GM12878 (cell line): ENCODE measurements at regions not wholly inside any gene's neighbourhood (a gene's known extent, or its start where the extent isn't known, plus 50 kb on each side); places are given as distances from the start of the nearest gene placed in this dataset.

Experiments used
- ATAC-seq: fragments of 200-7000 bp; cut with Tn5 transposase; 3 replicates; pipeline ENCODE4 v1.9.1; 2020; ENCODE audit warnings: mild to moderate bottlenecking, moderate library complexity
- BruUV-seq: library from RNA; stranded (reverse); fragments of 400-500 nt; replicated peaks from 2 replicates; lab custom pipeline; 2021; lab: Mats Ljungman, UMichigan
- CTCF ChIA-PET: fragments of 300-600 bp; sonication (Branson Sonifier 250); formaldehyde crosslinking; extraction: SDS; loops from one replicate; lab custom pipeline; 2021; ENCODE audit warnings: inconsistent platforms; lab: Yijun Ruan, JAX
- POLR2A ChIA-PET: fragments of 350-600 bp; formaldehyde crosslinking; extraction: SDS; loops from one replicate; lab custom pipeline; 2021; ENCODE audit warnings: inconsistent platforms; lab: Charles Lee
- RAD21 ChIA-PET: fragments of 300-600 bp; sonication (Branson Sonifier 250); formaldehyde crosslinking; loops from one replicate; lab custom pipeline; 2023; ENCODE audit warnings: antibody characterized with exemption; ENCODE audit not compliant: unreplicated experiment; lab: Charles Lee
- SMC1A ChIA-PET: fragments of 300-600 bp; sonication (Branson Sonifier 250); formaldehyde crosslinking; loops from one replicate; lab custom pipeline; 2023; ENCODE audit not compliant: unreplicated experiment, uncharacterized antibody; lab: Charles Lee
- DNase-seq: peaks from one replicate; pipeline ENCODE4 v3.0.0-alpha.2; 2011; ENCODE audit warnings: low read depth, low spot score
- FAIRE-seq: peaks from 3 replicates; lab custom pipeline; 2011; peaks lifted over from hg19 to GRCh38; lab: Jason Lieb, UNC
- H2AFZ ChIP-seq: 2 replicates; pipeline ENCODE4 v1.6.0; 2011; ENCODE audit warnings: low read depth, low read length, control low read depth; ENCODE audit not compliant: control insufficient read depth
- H3K27ac ChIP-seq: 2 replicates; pipeline ENCODE4 v1.5.1; 2011; ENCODE audit warnings: control low read depth; ENCODE audit not compliant: control insufficient read depth, insufficient read depth
- H3K27me3 ChIP-seq, 2 experiments: replicated peaks in 1 of 2; 2 replicates each; pipeline versions ENCODE4 v1.6.0 to v1.6.1; 2011; ENCODE audit warnings: low read length in 1 of 2; ENCODE audit not compliant: control insufficient read depth in 2 of 2, insufficient read depth in 2 of 2
- H3K36me3 ChIP-seq, 2 experiments: 2 replicates each; pipeline ENCODE4 v1.5.1; 2011; ENCODE audit warnings: low read length in 1 of 2; ENCODE audit not compliant: control insufficient read depth in 2 of 2, insufficient read depth in 2 of 2
- H3K4me1 ChIP-seq: 2 replicates; pipeline ENCODE4 v1.6.1; 2011; ENCODE audit warnings: mild to moderate bottlenecking, low read length, moderate library complexity, mixed read lengths; ENCODE audit not compliant: control insufficient read depth, insufficient read depth
- H3K4me2 ChIP-seq: 2 replicates; pipeline ENCODE4 v1.6.0; 2011; ENCODE audit warnings: control low read depth; ENCODE audit not compliant: control insufficient read depth, insufficient read depth
- H3K4me3 ChIP-seq: fragments of 200-600 bp; sonication (generic); 2 replicates; pipeline ENCODE4 v1.5.1; 2016
- H3K79me2 ChIP-seq: 2 replicates; pipeline ENCODE4 v1.6.0; 2011; ENCODE audit warnings: low read length; ENCODE audit not compliant: control insufficient read depth, insufficient read depth
- H3K9ac ChIP-seq: 2 replicates; pipeline ENCODE4 v1.8.0; 2011; ENCODE audit warnings: low read length, control low read depth, mixed read lengths; ENCODE audit not compliant: control insufficient read depth, insufficient read depth
- H3K9me3 ChIP-seq: replicated peaks from 3 replicates; pipeline ENCODE4 v1.5.1; 2011; ENCODE audit warnings: mild to moderate bottlenecking, low read length; ENCODE audit not compliant: control insufficient read depth, insufficient read depth
- H4K20me1 ChIP-seq: 2 replicates; pipeline ENCODE4 v1.6.0; 2011; ENCODE audit not compliant: control insufficient read depth, insufficient read depth
- BACH1 ChIP-seq: fragments of 450-650 bp; IDR thresholded peaks from 2 replicates; pipeline ENCODE4 v1.6.1; 2017; ENCODE audit warnings: mild to moderate bottlenecking, borderline replicate concordance
- CBX5 ChIP-seq: sonication (generic); IDR thresholded peaks from 2 replicates; pipeline ENCODE4 v1.6.1; 2016; ENCODE audit warnings: low read depth, moderate library complexity, mild to moderate bottlenecking, inconsistent platforms
- CHD4 ChIP-seq: fragments of 200-600 bp; sonication (generic); IDR thresholded peaks from 2 replicates; pipeline ENCODE4 v1.6.1; 2016; ENCODE audit warnings: mild to moderate bottlenecking
- CREB1 ChIP-seq: IDR thresholded peaks from 2 replicates; pipeline ENCODE4 v1.6.1; 2012; ENCODE audit warnings: low read depth, mild to moderate bottlenecking, inconsistent platforms
- E2F4 ChIP-seq: IDR thresholded peaks from 2 replicates; pipeline ENCODE4 v1.6.1; 2012; ENCODE audit warnings: low read depth, low read length, improper control_type of control experiment
- IKZF2 ChIP-seq, 2 experiments: fragments of 450-650 bp; IDR thresholded peaks; 2 replicates each; pipeline ENCODE4 v1.6.1; 2017; ENCODE audit warnings: mild to moderate bottlenecking in 2 of 2, moderate library complexity in 2 of 2
- IRF3 ChIP-seq: fragments of 450-650 bp; IDR thresholded peaks from 2 replicates; pipeline ENCODE4 v1.6.1; 2014; ENCODE audit warnings: mild to moderate bottlenecking
- LARP7 ChIP-seq: fragments of 450-650 bp; IDR thresholded peaks from 2 replicates; pipeline ENCODE4 v1.6.1; 2017; ENCODE audit warnings: mild to moderate bottlenecking
- MAX ChIP-seq: IDR thresholded peaks from 2 replicates; pipeline ENCODE4 v1.6.1; 2012; ENCODE audit warnings: low read depth, low read length, improper control_type of control experiment
- MTA2 ChIP-seq: fragments of 450-650 bp; IDR thresholded peaks from 2 replicates; pipeline ENCODE4 v1.6.1; 2016; ENCODE audit warnings: low read depth, mild to moderate bottlenecking, moderate library complexity
- MXI1 ChIP-seq: fragments of 150-350 bp; IDR thresholded peaks from 2 replicates; pipeline ENCODE4 v1.6.1; 2011; ENCODE audit warnings: low read depth, mild to moderate bottlenecking, inconsistent platforms, low read length, improper control_type of control experiment
- MYC ChIP-seq: IDR thresholded peaks from 2 replicates; pipeline ENCODE4 v1.6.1; 2011; ENCODE audit warnings: mild to moderate bottlenecking, low read length, moderate library complexity, inconsistent platforms; ENCODE audit not compliant: insufficient read depth, insufficient replicate concordance, insufficient read length, severe bottlenecking
- NFXL1 ChIP-seq: fragments of 450-650 bp; IDR thresholded peaks from 2 replicates; pipeline ENCODE4 v1.6.1; 2017; ENCODE audit warnings: antibody characterized with exemption, mild to moderate bottlenecking, borderline replicate concordance
- NR2F1 ChIP-seq: fragments of 450-650 bp; conservative IDR thresholded peaks from 2 replicates; pipeline ENCODE4 v1.6.1; 2017; ENCODE audit warnings: mild to moderate bottlenecking
- PAX5 ChIP-seq: IDR thresholded peaks from 2 replicates; pipeline ENCODE4 v1.6.1; 2011; ENCODE audit warnings: low read depth, low read length, borderline replicate concordance
- POLR2A ChIP-seq: IDR thresholded peaks from 2 replicates; pipeline ENCODE4 v1.6.1; 2011; ENCODE audit warnings: low read depth, mild to moderate bottlenecking, low read length
- RAD51 ChIP-seq: fragments of 450-650 bp; IDR thresholded peaks from 2 replicates; pipeline ENCODE4 v1.6.1; 2016; ENCODE audit warnings: moderate library complexity, mild to moderate bottlenecking, inconsistent platforms
- SIX5 ChIP-seq: IDR thresholded peaks from 2 replicates; pipeline ENCODE4 v1.6.1; 2011; ENCODE audit warnings: mild to moderate bottlenecking, low read depth, low read length, moderate library complexity; ENCODE audit not compliant: severe bottlenecking
- SP1 ChIP-seq: IDR thresholded peaks from one replicate; pipeline ENCODE4 v1.6.1; 2011; ENCODE audit warnings: low read depth, low read length
- ZNF24 ChIP-seq: fragments of 450-650 bp; IDR thresholded peaks from 2 replicates; pipeline ENCODE4 v1.6.1; 2017; ENCODE audit warnings: antibody characterized with exemption, mild to moderate bottlenecking
- ZNF274 ChIP-seq: IDR thresholded peaks from one replicate; pipeline ENCODE4 v1.8.0; 2011; ENCODE audit not compliant: insufficient read length, insufficient read depth
- ZNF384 ChIP-seq: IDR thresholded peaks from 2 replicates; pipeline ENCODE4 v1.6.1; 2012; ENCODE audit warnings: low read depth, mild to moderate bottlenecking, low read length, improper control_type of control experiment, borderline replicate concordance
- WGBS: methylation state at CpG from one replicate; pipeline ENCODE4 v1.1.6; 2016; ENCODE audit warnings: low lambda C conversion rate; ENCODE audit not compliant: insufficient replicate concordance, insufficient coverage; ENCODE audit errors: missing lambda C conversion rate; 5-methylcytosine and 5-hydroxymethylcytosine counted together
- in situ Hi-C: fragments of 300-500 bp; cut with MboI; formaldehyde crosslinking; loops from 9 replicates; pipeline ENCODE4 v1.14.3; 2018; ENCODE audit warnings: mixed read lengths
- intact Hi-C: fragments of 100-400 bp; cut with micrococcal nuclease; formaldehyde crosslinking; loops from one replicate; pipeline ENCODE4 v1.14.2; 2022; ENCODE audit not compliant: unreplicated experiment

GRCh38 chr12:93192878-93193277 is 184.8 kb upstream of the NUDT4 start (continued):
- TF ChIP-seq ZNF274 (no peak), MXI1 (no peak), MYC (no peak), ZNF24 (no peak), CHD4 (no peak), NFXL1 (no peak), PAX5 (no peak), SIX5 (peak; percentile 57), ZNF384 (no peak), NR2F1 (no peak), MTA2 (no peak)

- no peak overlapping the region for H3K27ac ChIP-seq
- H2AFZ ChIP-seq, result no peak overlapping the region
- FAIRE-seq, result no peak
- RAD21 ChIA-PET, result no interaction called here
- peaks cover 3% of the 10 kb centered on the region; the same call in 2 of the 3 replicates for H3K9me3 ChIP-seq
- CTCF ChIA-PET, result interaction anchor here (1.3 kb wide), 1 partner anchor 49 kb away, joined by 3 read pairs; no protein-coding TSS in a partner anchor
- peaks cover 10% of the 10 kb centered on the region for H3K4me1 ChIP-seq
- no peaks in the 10 kb centered on the region for H4K20me1 ChIP-seq
- POLR2A ChIA-PET, result no interaction called here
- no peaks in the 10 kb centered on the region for H3K36me3 ChIP-seq
- no peaks in the 10 kb centered on the region for H3K27me3 ChIP-seq
- WGBS, result 91% methylated on average over 4 of the region's 4 CpGs
- H3K4me3 ChIP-seq, result no peak overlapping the region
- SMC1A ChIA-PET, result interaction anchor here (2.5 kb wide), 1 partner anchor 10 kb away, joined by 8 read pairs; no protein-coding TSS in a partner anchor
- H3K79me2 ChIP-seq, result no peaks in the 10 kb centered on the region
- intact Hi-C loops, result no loop called here
- no peak for DNase-seq
- in situ Hi-C loops, result no loop called here
- no peak overlapping the region for H3K4me2 ChIP-seq
- BruUV-seq, result no TSS peak
- no peak for ATAC-seq
- no peak overlapping the region for H3K9ac ChIP-seq
- no peak for TF ChIP-seq SP1
- TF ChIP-seq ZNF274, result no peak
- no peak for TF ChIP-seq CBX5
- no peak for TF ChIP-seq LARP7
- no peak for TF ChIP-seq BACH1
- no peak for TF ChIP-seq PAX5
- no peak for TF ChIP-seq POLR2A
- no peak for TF ChIP-seq MAX
- TF ChIP-seq IKZF2 (IDR thresholded peaks at IDR 0.05), result no peak
- no peak for TF ChIP-seq CREB1
- no peak for TF ChIP-seq E2F4
- TF ChIP-seq IRF3, result no peak
- TF ChIP-seq RAD51, result no peak
Observed at GRCh38 chr12:93195511-93195910, 182.2 kb upstream of the NUDT4 start.
